Thoracic aorta (tissue), 2 donors: ENCODE measurements at regions not wholly inside any gene's neighbourhood (a gene's known extent, or its start where the extent isn't known, plus 50 kb on each side); places are given as distances from the start of the nearest gene placed in this dataset.

ENCODE experiments used
- ATAC-seq: fragments of 150-250 bp; one replicate; pipeline ENCODE4 v1.8.0; 2017; ENCODE audit warnings: low read depth; ENCODE audit not compliant: insufficient number of reproducible peaks, low FRiP score
- DNase-seq: peaks from one replicate; pipeline ENCODE4 v3.0.0-alpha.2; 2020; ENCODE audit warnings: low spot score
- H3K27ac ChIP-seq, 2 donors: fragments of 200-600 bp; sonication (generic); 1 replicate in 1 of 2; 2 replicates in 1 of 2; pipeline ENCODE4 v1.5.1; 2016; ENCODE audit warnings: mild to moderate bottlenecking in 2 of 2, moderate library complexity in 2 of 2
- H3K27me3 ChIP-seq: fragments of 200-600 bp; sonication (generic); replicated peaks from 2 replicates; pipeline ENCODE4 v1.6.0; 2016; ENCODE audit warnings: mild to moderate bottlenecking; ENCODE audit not compliant: insufficient read depth
- H3K36me3 ChIP-seq: fragments of 200-600 bp; sonication (generic); one replicate; pipeline ENCODE4 v1.5.1; 2016
- H3K4me1 ChIP-seq, 2 donors: fragments of 200-600 bp; sonication (generic); 1 replicate in 1 of 2; 2 replicates in 1 of 2; pipeline versions ENCODE4 v1.5.1 to v1.6.0; 2016; ENCODE audit warnings: low read depth in 2 of 2, mild to moderate bottlenecking in 1 of 2; ENCODE audit not compliant: control insufficient read depth in 1 of 2
- H3K4me3 ChIP-seq: fragments of 200-600 bp; sonication (generic); 2 replicates; pipeline ENCODE4 v1.5.1; 2016; ENCODE audit warnings: mild to moderate bottlenecking
- H3K9me3 ChIP-seq: fragments of 200-600 bp; sonication (generic); 2 replicates; pipeline ENCODE4 v1.5.1; 2016
- CTCF ChIP-seq: fragments of 200-600 bp; sonication (generic); IDR thresholded peaks from one replicate; pipeline ENCODE4 v1.5.1; 2019; ENCODE audit warnings: antibody characterized with exemption

- Histone ChIP-seq H3K36me3 (no peaks in the 10 kb centered on the region), H3K9me3 (no peaks in the 10 kb centered on the region), H3K27me3 (no peaks in the 10 kb centered on the region), H3K4me3 (no peak overlapping the region), H3K27ac (no peak overlapping the region), H3K4me1 (no peaks in the 10 kb centered on the region)
- DNase-seq: no peak
- TF ChIP-seq CTCF: no peak
- ATAC-seq: no peak
These were observed 301.8 kb upstream of the ACVR2A start for GRCh38 chr2:147543056-147543455.

- TF ChIP-seq CTCF: no peak
- H3K27ac ChIP-seq: no peak overlapping the region
These were observed 302.5 kb upstream of the ACVR2A start for GRCh38 chr2:147542351-147542750.

GRCh38 chr2:147541314-147541713 lies 303.5 kb upstream of the ACVR2A start:
- H3K9me3 ChIP-seq: no peaks in the 10 kb centered on the region
- no peak for TF ChIP-seq CTCF
- ATAC-seq: no peak
- H3K4me3 ChIP-seq: no peak overlapping the region
- H3K27me3 ChIP-seq: no peaks in the 10 kb centered on the region
- H3K27ac ChIP-seq: no peak overlapping the region
- DNase-seq: no peak
- H3K4me1 ChIP-seq: no peaks in the 10 kb centered on the region
- no peaks in the 10 kb centered on the region for H3K36me3 ChIP-seq

More at GRCh38 chr2:147542351-147542750, 302.5 kb upstream of the ACVR2A start:
- Histone ChIP-seq H3K27me3 (no peaks in the 10 kb centered on the region), H3K4me3 (no peak overlapping the region), H3K9me3 (no peaks in the 10 kb centered on the region), H3K4me1 (no peaks in the 10 kb centered on the region), H3K36me3 (no peaks in the 10 kb centered on the region)
- DNase-seq (no peak), ATAC-seq (no peak)

GRCh38 chr2:147538821-147539220 lies 306.0 kb upstream of the ACVR2A start:
- TF ChIP-seq CTCF: no peak
- no peaks in the 10 kb centered on the region for H3K36me3 ChIP-seq
- H3K4me3 ChIP-seq: no peak overlapping the region
- no peaks in the 10 kb centered on the region for H3K4me1 ChIP-seq
- no peak overlapping the region for H3K27ac ChIP-seq
- no peaks in the 10 kb centered on the region for H3K27me3 ChIP-seq
- no peak for ATAC-seq
- H3K9me3 ChIP-seq: no peaks in the 10 kb centered on the region
- no peak for DNase-seq

- Histone ChIP-seq H3K4me1 (no peaks in the 10 kb centered on the region), H3K36me3 (no peaks in the 10 kb centered on the region), H3K27me3 (no peaks in the 10 kb centered on the region), H3K9me3 (no peaks in the 10 kb centered on the region), H3K4me3 (no peak overlapping the region), H3K27ac (no peak overlapping the region)
- TF ChIP-seq CTCF: no peak
- DNase-seq (no peak), ATAC-seq (no peak)
These were observed 306.7 kb upstream of the ACVR2A start for GRCh38 chr2:147538088-147538487.
